ENCODE measurements at regions not wholly inside any gene's neighbourhood (a gene's known extent, or its start where the extent isn't known, plus 50 kb on each side); places are given as distances from the start of the nearest gene placed in this dataset.

DNA sequence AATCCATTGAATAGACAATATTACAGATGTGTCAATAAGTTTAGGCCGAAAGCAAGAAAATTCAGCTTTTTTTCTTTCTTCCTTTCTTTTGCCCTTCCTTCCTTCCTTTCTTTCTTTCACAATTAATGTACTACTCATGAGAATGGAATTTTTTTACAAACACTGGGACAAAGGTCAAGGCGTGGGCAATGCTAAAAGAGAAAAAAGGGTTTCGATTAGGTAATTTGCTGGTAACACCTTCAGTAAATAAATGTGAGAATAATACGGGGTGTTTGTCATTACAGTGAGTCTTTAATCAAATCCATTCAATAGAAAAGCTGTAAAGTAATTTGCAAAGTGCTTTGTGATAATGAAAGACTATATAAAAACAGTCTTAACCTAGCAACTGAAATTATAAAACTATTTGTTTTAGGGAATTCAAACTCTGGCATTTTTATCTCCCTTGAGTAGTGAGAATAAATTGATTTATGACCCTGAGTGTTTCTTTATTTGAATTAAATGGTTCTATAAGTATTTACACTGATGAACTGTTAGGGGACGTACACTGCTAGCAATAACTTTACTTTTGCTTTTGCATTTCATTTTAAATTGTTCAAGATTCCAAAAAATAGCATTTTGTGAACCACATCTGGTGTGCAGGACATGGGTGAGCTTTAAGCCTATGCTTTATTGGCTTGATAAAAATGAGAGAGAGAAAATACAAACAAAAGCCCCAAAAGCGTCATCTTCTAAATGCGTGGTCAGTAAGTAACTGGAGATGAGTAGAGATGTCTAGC lies 104.2 kb upstream of the THRB start:
- peak; percentile 47 for DNase-seq

DNA sequence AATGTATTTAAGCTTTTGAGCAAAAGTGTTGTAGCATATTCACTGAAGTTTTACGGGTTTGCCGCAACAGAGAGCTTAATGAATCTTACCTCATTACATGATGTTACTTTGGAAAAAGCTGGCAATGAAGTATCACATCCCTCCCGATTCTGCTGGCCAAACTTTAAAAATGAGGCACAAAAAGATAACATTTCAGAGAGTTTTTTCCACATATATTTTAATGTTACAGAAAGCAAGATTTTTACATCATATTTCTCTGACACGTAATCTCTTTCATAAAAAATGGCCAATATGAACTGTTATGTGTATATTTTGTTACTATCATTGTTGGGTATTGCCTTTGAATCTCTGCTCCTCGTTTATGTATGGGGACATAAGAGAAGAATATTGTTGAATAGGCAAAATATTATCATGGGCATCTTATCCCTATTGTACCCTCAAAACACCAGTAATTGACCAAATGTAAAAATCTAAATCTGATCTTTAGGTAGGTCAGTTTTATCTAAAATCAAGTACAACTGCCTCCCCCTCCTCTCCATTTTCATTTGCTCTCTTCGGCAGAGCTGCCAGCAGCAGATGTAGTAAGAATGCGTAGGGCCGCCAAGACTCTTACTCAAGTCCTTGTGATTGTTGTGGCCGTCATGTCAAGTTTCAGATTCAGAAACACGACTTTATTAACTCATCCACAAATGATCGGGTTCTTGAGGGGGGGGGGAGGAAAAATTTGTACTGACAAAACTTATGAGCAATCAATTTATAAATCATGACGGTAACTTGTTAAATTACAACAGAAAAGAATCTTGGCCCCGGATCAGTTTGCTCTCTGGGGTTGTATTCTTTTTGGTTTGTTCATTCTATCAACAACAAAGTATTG lies 106.7 kb upstream of the THRB start:
- DNase-seq = no peak

GRCh38 chr3:24604215-24604614 lies 109.6 kb upstream of the THRB start:
- DNase-seq = no peak

DNA sequence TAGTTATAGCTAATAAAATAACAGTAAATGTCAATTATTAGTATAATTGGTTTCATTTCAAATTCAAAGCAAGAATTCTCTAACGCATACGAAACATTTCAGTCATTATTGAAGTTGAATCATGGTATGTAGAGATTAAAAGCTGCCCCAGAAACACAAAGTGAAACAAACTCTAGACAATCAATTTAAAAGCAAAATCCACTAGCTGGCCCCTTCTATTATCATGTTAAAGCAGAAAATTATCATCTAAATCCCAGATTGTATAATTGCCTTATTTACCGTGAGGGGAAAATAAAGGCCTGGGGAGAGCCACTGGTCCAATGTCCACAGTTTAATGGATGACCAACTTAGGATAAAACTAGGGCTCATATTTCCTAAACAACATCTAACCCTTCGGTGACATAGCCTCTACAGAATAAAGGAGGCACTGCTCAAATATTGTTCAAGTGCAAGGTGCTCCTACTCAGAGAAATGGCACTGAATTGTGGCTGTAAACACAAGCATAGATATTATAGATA lies 110.9 kb upstream of the THRB start:
- no peak for DNase-seq

- no peak for DNase-seq
Observed at GRCh38 chr3:24607281-24607680, 112.6 kb upstream of the THRB start.

- DNase-seq = no peak
Observed at GRCh38 chr3:24608701-24609390, 114.2 kb upstream of the THRB start.

DNA sequence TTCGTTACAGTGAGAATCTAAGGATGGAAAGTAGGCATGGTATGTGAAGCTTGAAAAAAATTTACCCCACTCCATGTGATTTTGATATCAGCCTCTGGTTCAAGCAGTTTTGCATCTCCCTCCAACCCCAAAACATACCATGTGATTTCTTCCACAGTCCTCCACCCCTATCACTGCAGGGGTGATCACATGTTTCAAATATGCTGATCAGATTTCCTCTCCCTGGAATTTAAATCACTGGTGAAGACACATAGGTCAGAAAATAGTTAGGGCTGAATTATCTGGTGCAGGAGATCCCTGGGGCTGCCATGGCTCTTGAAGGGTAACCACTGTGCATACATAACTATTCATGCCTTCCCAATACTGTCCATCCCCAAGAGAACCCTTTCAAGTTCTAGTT lies 119.7 kb upstream of the THRB start:
- DNase-seq = no peak

- no peak for DNase-seq
Observed at GRCh38 chr3:24615177-24615576, 120.5 kb upstream of the THRB start.

DNA sequence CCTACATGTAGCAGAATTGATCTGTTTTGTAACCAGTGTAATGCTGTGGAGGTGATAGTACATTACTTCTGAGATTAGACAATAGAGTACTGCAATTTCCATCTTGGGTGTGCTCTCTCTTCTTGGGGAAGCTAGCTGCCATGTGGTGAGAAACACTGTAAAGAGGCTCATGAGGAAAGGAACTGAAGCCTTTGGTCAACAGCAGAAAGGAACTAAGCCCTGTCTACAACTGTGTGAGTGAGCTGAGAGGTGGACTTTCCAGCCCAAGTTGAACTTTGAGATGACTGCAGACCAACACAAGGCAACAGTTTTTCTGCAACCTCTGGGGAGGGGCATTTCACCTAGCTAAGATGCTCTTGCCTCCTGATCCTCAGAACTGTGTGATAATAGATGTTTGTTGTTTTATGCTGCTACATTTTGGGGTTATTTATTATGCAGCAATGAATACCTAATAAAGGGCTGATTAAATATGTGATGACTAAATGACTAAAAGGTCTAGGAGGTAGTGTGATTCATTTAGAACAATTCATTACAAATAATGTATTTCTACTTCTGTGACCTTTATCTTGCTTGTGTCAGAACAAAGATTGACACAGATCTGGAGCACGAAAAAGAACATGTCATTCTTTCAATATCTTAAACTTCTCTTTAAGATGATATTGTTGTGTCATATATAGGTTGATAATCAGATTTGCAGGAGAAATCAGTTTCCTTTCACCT lies 121.6 kb upstream of the THRB start:
- DNase-seq = no peak

GRCh38 chr3:24622138-24622537 lies 127.5 kb upstream of the THRB start:
- no peak for DNase-seq

DNA sequence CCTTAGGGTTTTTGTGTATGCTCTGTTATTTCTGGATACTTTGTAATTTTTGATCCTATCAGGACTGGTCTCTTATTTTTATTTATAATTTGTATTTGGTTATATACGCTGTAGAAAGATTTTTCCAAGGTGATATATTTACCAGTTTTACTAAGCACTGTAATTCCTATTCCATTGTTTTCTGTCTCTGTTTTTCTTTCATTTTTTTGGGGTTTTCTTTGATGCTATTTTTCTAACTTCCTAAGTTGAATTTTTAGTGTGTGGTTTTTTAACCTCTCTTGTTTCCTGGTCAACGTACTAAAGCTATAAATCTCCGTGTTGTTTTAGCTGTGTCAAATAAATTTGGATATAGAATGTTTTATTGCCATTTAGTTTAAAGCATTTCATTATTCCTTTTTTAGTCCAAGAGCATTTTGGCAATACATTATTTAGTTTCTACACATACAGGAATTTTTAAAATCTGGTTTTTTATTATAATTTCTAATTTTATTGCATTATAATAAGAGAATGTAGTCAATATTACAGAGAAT lies 128.1 kb upstream of the THRB start:
- DNase-seq = no peak

DNA sequence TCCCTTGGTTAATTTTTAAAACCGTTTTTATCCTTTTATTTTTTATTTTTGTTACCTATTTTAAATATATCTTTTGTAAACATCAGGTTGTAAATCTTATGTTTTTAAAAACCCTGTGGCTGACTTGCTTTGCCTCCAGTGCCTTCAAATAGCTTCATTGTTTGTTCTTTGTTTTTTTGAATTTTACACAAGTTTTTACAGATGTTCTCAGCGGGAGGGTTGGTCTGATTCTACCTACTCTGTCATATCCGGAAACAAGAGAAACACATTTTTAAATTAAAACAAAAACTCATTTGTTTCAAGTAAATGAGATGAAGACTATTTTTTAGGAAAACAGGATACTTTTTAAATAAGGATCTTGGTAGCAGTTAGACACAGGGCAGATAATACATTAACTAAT lies 129.0 kb upstream of the THRB start:
- DNase-seq = no peak

GRCh38 chr3:24624938-24625681 lies 130.5 kb upstream of the THRB start:
- DNase-seq = no peak

GRCh38 chr3:24628523-24629258 lies 134.0 kb upstream of the THRB start:
- no peak for DNase-seq

GRCh38 chr3:24631481-24631880 lies 136.8 kb upstream of the THRB start:
- DNase-seq = no peak

GRCh38 chr3:24639061-24639460 lies 144.4 kb upstream of the THRB start:
- no peak for DNase-seq

GRCh38 chr3:24639481-24640329 lies 145.1 kb upstream of the THRB start:
- DNase-seq = no peak

DNA sequence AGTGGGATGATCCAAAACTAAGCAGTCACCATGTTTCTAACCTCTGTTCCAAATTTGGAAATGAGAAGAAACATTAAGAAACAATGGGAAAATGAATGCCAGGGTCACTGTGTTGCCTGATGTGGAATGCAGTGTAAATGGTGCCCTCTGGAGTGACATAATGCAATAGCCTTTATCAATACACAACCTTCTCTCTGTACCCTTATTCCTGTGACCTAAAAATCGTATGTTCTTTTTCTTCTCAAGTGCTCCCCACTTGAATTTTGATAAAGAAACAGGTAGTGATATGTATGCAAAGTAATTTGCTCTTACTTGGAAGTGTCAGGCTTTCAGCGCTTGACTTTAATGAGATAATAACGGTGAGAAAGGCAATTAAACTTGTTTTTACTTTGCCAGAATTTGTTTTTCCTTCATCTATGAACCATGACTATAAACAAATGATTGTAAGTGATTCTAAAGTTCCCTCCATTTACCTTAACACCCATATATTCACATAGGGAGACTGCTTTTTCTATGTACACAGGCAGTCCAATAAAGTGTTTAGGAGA lies 145.8 kb upstream of the THRB start:
- peak; percentile 23 for DNase-seq

- DNase-seq = no peak
Observed at GRCh38 chr3:24641628-24642027, 147.0 kb upstream of the THRB start.

DNA sequence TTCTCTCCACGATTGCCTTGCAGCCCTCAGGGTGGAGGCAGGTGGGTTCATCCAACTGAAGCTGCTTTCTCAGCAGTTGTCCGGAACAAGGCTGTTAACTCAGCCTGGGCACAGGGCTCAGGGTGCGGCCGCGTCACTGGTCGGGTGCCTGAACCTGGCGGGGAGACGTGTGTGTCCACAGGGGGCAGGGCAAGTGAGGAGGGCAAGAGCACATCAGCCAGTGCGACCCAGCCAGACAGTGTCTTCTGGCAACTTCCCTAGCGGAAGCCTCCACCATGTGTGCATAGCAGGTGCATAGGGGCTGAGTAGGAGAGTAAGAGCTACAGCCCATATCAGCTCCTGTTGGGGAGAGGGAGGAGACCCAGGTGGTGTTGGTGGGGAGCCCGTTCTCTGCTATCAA lies 150.4 kb upstream of the THRB start:
- no peak for DNase-seq

Data from EL (cell line).